CD4-positive, alpha-beta T cell treated with Interleukin-1 beta for 1 hour (primary cell): ENCODE measurements at regions not wholly inside any gene's neighbourhood (a gene's known extent, or its start where the extent isn't known, plus 50 kb on each side); places are given as distances from the start of the nearest gene placed in this dataset.
"Not testable (repeated sequence)": the region's sequence is repeated elsewhere in the genome, so short reads cannot be mapped to it uniquely, and the experiment has no call there.

Experiments
- DNase-seq, 2 donors: peaks; one replicate each; pipeline ENCODE4 v3.0.0-alpha.2; 2020 to 2022

DNA sequence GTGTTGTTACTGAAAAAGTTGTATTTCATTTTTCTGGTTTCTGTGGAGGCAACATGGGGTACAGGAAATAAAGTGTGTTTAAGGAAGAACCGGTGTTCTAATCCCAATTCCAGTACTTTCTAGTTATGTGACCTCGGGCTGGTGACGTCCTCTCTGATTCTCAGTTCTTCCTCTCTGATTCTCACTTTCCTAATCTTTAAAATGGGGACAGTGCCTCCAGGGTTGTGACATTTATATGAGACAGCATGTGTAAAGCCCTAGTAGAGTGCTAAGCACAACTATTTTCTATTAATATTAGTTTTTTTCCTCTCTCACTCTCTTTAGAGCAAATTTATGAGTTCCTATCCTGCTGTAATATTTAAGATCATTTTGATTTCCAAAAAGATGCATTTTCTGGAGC lies 50.9 kb upstream of the PTPDC1 start:
- DNase-seq, result no peak

- DNase-seq, result no peak
Measured at GRCh38 chr9:94031946-94032345, 52.3 kb upstream of the PTPDC1 start.

DNA sequence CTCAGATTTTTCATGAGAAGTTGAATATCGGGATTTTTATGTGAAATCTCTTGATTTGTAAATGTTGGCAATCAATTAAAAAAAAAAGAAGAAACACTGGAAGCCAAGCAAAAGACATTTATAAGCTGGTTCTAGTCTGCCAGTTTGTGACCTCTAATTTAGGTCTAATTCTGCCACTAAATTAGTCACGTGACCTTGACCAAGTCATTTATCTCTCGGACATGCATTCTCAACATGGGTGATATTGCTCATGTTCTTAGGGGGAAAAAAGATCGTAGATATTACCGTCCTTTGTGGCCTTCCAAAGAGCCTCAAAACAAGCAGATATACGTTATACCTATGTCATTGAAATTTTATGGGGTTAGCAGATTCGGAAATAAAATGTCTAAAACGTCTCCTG lies 52.9 kb upstream of the PTPDC1 start:
- no peak for DNase-seq

DNA sequence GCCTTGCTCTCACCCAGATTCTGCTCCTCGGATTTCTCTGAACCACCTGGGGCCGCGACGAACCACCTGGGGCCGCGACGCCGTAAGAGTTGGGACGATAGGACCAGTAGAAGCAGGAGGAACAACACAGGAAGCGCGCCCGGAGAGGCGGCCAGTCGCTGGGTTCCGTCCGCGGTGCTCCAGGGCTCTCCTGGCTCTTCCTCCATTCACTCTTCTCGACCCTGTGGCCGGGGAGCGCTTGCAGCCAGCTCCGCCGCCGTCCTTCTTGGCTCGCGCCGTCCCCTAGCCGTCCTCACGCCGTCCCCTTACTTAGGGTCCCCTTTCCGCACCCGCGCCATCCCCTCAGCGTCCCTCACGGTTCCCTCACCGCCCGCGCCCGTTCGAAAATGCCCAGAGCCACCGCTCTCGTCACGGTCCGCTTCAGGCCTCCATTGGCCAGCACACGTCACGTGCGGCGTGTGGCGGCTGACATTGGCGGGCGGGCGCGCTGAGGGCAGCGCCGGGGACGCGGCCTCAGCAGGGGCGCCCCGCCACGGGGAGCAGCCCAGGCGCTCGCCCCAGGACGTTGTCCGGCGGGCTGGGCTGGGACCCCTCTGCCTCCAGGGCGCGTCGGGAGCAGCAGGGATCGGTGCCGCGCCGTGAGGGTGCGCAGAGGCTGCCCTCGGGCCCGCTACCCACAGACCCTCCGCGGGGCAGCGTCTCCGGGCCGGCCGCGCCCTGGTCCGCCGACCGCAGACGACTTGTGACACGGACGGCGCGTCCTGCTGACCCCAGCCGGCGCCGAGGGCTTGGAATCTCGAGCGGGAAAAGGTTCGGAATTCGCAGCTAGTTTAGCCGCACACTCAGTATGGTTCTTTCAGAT lies 53.7 kb upstream of the PTPDC1 start:
- peak; percentile 79 to 82 for DNase-seq

DNA sequence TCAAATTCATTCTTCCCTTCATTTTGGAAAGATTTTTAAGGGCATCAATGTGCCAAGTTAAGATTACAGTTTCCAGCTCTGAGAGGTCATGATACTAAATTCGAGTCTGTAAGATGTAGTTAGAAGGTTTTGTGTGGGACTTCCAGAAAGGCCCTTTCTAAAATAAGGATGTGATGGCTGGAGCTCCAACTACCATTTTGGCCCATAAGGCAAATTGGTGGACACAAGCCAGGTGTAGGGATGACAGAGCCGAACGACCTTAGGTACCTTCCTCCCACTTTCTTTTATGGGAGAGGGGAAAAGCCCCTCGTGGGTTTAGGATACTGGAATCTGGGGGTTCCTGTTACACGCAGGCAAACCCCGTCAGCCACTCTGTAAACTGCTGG lies 54.3 kb upstream of the PTPDC1 start:
- no peak for DNase-seq

DNA sequence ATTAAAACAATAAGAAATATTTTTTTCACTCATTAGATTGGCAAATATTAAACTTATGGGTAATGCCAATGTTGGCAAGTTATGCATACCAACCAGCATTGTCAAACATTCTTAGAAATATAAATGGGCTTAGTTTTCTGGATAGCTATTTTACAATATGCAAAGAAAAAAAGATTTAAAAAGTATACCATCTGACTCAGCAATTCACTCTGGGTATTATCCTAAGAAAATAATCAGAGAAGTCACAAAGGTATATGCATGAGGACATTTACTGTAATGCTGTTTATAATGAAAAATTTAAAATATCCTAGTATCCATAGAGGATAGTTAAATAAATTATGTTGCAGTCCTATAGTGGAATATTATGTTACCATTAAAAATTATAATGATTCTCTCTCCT lies 57.4 kb upstream of the PTPDC1 start:
- no peak for DNase-seq

DNA sequence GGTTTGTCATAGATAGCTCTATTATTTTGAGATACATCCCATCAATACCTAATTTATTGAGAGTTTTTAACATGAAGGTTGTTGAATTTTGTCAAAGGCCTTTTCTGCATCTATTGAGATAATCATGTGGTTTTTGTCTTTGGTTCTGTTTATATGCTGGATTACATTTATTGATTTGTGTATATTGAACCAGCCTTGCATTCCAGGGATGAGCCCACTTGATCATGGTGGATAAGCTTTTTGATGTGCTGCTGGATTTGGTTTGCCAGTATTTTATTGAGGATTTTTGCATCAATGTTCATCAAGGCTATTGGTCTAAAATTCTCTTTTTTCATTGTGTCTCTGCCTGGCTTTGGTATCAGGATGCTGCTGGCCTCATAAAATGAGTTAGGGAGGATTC lies 61.8 kb upstream of the PTPDC1 start:
- not testable (repeated sequence) for DNase-seq

- DNase-seq, result not testable (repeated sequence)
Measured at GRCh38 chr9:94020836-94021235, 63.4 kb upstream of the PTPDC1 start.

- no peak for DNase-seq
Measured at GRCh38 chr9:94018628-94019027, 63.5 kb upstream of the BARX1 start.

DNA sequence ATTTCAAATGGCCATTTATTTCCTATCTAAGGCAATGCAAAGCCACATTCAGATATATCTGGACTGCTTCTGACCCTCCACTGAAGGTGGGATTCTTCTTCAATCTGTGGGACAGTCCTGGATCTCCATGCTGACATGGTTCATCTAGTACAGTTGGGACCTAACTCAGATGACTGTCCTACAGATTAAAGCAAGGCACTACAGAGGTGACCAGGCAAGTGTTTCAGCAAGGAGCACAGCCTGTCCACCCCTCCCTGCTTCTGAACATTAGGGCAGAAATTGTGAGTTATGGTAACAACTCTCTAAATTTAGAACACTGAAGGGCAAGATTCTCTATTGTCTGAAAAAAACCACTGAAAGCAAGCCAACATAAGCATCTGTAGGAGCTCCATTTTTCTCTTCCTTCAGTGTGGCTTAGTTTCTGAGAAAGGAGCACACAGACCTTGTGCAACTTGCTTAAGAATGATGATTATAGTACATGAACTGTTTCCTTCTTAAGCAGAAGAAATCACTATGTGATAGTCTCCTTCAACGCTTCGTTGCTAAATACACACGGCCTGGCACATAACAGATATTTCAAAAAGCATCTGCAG lies 62.9 kb upstream of the BARX1 start:
- DNase-seq, result no peak

GRCh38 chr9:94016744-94017143 lies 61.6 kb upstream of the BARX1 start:
- DNase-seq, result no peak

- no peak for DNase-seq
Measured at GRCh38 chr9:94014920-94015319, 59.8 kb upstream of the BARX1 start.

DNA sequence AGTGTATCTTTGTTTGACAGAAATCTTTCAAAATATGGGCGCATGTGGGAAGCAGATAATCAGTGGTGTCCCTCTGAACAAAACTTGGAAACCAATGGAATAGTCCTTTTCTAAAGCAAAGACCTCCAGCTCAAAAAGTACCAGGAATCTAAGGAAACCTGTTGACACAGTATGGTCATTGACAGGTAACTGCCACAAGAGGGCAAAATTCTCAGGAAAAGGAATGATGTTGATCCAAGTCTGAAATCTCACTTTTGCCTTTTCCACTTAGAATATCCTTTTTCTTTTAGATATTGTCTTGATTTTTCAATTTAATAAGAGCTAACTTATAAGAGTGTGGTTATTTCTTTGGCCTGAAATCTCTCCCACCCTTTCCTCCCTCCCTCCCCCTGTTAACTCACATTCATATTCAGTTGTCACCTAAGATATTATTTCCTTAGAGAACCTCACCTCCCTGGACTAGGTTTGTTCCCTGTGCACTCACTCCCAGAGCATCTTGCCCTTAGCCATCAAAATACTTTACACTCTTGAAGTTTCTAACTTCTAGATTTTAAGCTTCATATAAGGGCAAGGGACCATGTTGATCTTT lies 59.0 kb upstream of the BARX1 start:
- peak in 1 of 2 donors; percentile 11 for DNase-seq

- no peak for DNase-seq
Measured at GRCh38 chr9:94010980-94011533, 55.9 kb upstream of the BARX1 start.

DNA sequence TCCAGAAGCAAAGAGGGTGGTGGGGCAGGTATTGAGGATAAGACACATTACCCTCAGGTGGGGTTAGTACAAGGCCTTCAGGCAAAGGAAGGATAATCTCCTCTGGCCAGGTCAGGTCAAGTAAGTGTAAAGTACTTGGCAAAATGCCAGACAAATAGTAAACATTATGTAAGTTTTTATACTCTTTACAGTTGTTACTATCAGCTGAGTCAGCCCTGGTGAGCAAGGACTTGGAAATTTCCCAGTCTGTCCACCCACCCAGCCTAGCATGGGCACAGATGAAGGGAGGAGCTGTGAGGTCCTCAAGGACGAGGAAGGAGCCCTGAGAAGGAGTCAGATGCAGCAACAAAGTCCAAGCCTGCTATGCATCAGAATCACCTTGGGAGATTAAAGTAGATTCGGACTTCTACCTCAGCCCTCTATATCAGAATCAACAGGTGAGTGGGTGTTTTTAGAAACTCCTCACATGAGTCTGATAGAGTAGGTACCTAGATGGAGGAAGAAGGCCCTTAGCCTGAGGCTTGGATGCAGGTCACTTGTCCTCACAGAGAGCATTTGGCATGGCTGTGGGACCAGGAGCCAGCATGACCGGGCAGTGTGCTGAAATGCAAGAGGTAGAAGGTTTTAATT lies 50.2 kb upstream of the BARX1 start:
- no peak for DNase-seq
